Naive thymus-derived CD4-positive, alpha-beta T cell (primary cell): ENCODE measurements at regions not wholly inside any gene's neighbourhood (a gene's known extent, or its start where the extent isn't known, plus 50 kb on each side); places are given as distances from the start of the nearest gene placed in this dataset.

Experiments
- ATAC-seq: fragments of 150-1000 bp; cut with Tn5 transposase; 2 replicates; pipeline ENCODE4 v1.10.0; 2021; ENCODE audit warnings: mild to moderate bottlenecking, moderate library complexity
- CTCF ChIA-PET: fragments of 350-600 bp; sonication (Branson Sonifier 250); formaldehyde crosslinking; loops from one replicate; lab custom pipeline; 2021; ENCODE audit warnings: antibody characterized with exemption; lab: Charles Lee
- POLR2A ChIA-PET: fragments of 350-600 bp; sonication (Branson Sonifier 250); formaldehyde crosslinking; loops from one replicate; lab custom pipeline; 2021; ENCODE audit warnings: antibody characterized with exemption, inconsistent platforms; lab: Charles Lee
- DNase-seq, 9 donors: peaks; one replicate each; pipeline versions ENCODE4 v3.0.0 to v3.0.0-alpha.2; 2020 to 2022; ENCODE audit warnings: mixed read lengths in 1 of 9
- H3K27ac ChIP-seq: one replicate; pipeline ENCODE4 v1.7.0; 2013; ENCODE audit warnings: mild to moderate bottlenecking, low read depth, low read length, moderate library complexity
- H3K27me3 ChIP-seq, 2 donors: one replicate each; pipeline ENCODE4 v1.7.0; 2013; ENCODE audit warnings: low read length in 2 of 2, mild to moderate bottlenecking in 2 of 2, moderate library complexity in 2 of 2; ENCODE audit not compliant: control insufficient read depth in 2 of 2, insufficient read depth in 2 of 2
- H3K36me3 ChIP-seq, 3 experiments: 1 replicate in 2 of 3; 2 replicates in 1 of 3; pipeline ENCODE4 v1.7.0; 2013; ENCODE audit warnings: low read length in 3 of 3, mild to moderate bottlenecking in 3 of 3, moderate library complexity in 1 of 3; ENCODE audit not compliant: insufficient read depth in 3 of 3, control insufficient read depth in 2 of 3
- H3K4me1 ChIP-seq, 2 donors: one replicate each; pipeline ENCODE4 v1.7.0; 2013; ENCODE audit warnings: low read length in 2 of 2, mild to moderate bottlenecking in 2 of 2, moderate library complexity in 1 of 2; ENCODE audit not compliant: control insufficient read depth in 2 of 2, insufficient read depth in 2 of 2
- H3K4me3 ChIP-seq: 2 replicates; pipeline ENCODE4 v1.7.0; 2013; ENCODE audit warnings: mild to moderate bottlenecking, low read length
- H3K9me3 ChIP-seq, 3 experiments: 1 replicate in 2 of 3; 2 replicates in 1 of 3; pipeline ENCODE4 v1.7.0; 2013; ENCODE audit warnings: low read length in 3 of 3; ENCODE audit not compliant: control insufficient read depth in 2 of 3
- H3K27ac Mint-ChIP-seq, 9 donors: one replicate each; pipeline ENCODE4 v1.8.0; 2020 to 2022; ENCODE audit warnings: mixed read lengths in 9 of 9, mild to moderate bottlenecking in 8 of 9, moderate library complexity in 5 of 9, inconsistent platforms in 2 of 9
- H3K27me3 Mint-ChIP-seq, 5 donors: one replicate each; pipeline ENCODE4 v1.8.0; 2021 to 2022; ENCODE audit warnings: mixed read lengths in 5 of 5, mild to moderate bottlenecking in 1 of 5
- H3K36me3 Mint-ChIP-seq, 5 donors: one replicate each; pipeline ENCODE4 v1.8.0; 2020 to 2022; ENCODE audit warnings: mixed read lengths in 5 of 5, mild to moderate bottlenecking in 3 of 5, inconsistent platforms in 1 of 5
- H3K4me1 Mint-ChIP-seq, 7 donors: one replicate each; pipeline ENCODE4 v1.8.0; 2020 to 2022; ENCODE audit warnings: mixed read lengths in 7 of 7, mild to moderate bottlenecking in 3 of 7, inconsistent platforms in 1 of 7
- H3K4me3 Mint-ChIP-seq, 10 donors: one replicate each; pipeline ENCODE4 v1.8.0; 2020 to 2022; ENCODE audit warnings: mild to moderate bottlenecking in 10 of 10, mixed read lengths in 10 of 10, moderate library complexity in 6 of 10, inconsistent platforms in 2 of 10
- H3K9me3 Mint-ChIP-seq, 11 donors: one replicate each; pipeline ENCODE4 v1.8.0; 2020 to 2022; ENCODE audit warnings: mixed read lengths in 11 of 11, mild to moderate bottlenecking in 4 of 11, inconsistent platforms in 1 of 11, moderate library complexity in 1 of 11
- intact Hi-C, 2 donors: fragments of 100-400 bp; cut with micrococcal nuclease; formaldehyde crosslinking; loops; one replicate each; pipeline ENCODE4 v1.15.1; 2023

- Histone ChIP-seq H3K4me1 (no peaks in the 10 kb centered on the region), H3K27ac (no peak overlapping the region), H3K4me3 (no peak overlapping the region), H3K9me3 (no peaks in the 10 kb centered on the region), H3K27me3 (no peaks in the 10 kb centered on the region), H3K36me3 (no peaks in the 10 kb centered on the region)
- intact Hi-C loops = no loop called here
- Mint-ChIP-seq H3K27me3 (peaks cover 0 to 5% (median 0%) of the 10 kb centered on the region in 5 donors), H3K4me1 (no peaks in the 10 kb centered on the region), H3K4me3 (no peak overlapping the region), H3K9me3 (no peaks in the 10 kb centered on the region), H3K36me3 (no peaks in the 10 kb centered on the region), H3K27ac (no peak overlapping the region)
- ChIA-PET CTCF (no interaction called here), POLR2A (interaction anchor here (0.6 kb wide), 1 partner anchor 47 kb away, joined by 3 read pairs; no protein-coding TSS in a partner anchor)
- DNase-seq = no peak
- no peak for ATAC-seq
Observed at GRCh38 chr5:18807256-18808149, 1173.2 kb downstream of the TAF11L14 start.

DNA sequence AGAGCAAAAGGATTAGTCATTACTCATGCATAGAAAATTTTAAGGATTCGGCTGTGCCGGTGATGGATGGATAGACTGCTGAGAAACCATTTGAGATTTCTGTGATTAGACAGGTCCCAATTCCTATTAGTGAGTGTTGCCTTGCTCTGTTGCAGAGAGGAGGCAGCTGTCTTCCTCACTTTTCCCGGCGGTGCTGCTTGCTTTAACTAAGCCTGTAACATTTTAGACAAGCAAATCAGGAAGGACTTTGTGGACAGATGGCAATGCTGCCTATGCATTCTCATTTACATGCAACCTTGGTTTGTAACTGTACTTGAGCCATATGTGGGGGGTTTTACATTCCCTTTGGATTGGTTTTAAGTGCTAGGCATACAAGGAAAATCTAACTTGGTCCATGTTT, 1176.3 kb downstream of the CDH18 start:
- POLR2A ChIA-PET = interaction anchor here (0.7 kb wide), 1 partner anchor 10 kb away, joined by 3 read pairs; no protein-coding TSS in a partner anchor
- H3K4me1 Mint-ChIP-seq = no peaks in the 10 kb centered on the region
- H3K4me3 ChIP-seq = no peak overlapping the region
- H3K27ac Mint-ChIP-seq = no peak overlapping the region
- DNase-seq (no peak), ATAC-seq (no peak)
- no peaks in the 10 kb centered on the region for H3K9me3 ChIP-seq
- peaks cover 0 to 5% (median 0%) of the 10 kb centered on the region in 5 donors for H3K27me3 Mint-ChIP-seq
- no peaks in the 10 kb centered on the region for H3K36me3 ChIP-seq
- H3K27me3 ChIP-seq = no peaks in the 10 kb centered on the region
- intact Hi-C loops = no loop called here
- H3K9me3 Mint-ChIP-seq = peaks cover 0 to 4% (median 0%) of the 10 kb centered on the region in 11 donors
- H3K4me3 Mint-ChIP-seq = no peak overlapping the region
- H3K4me1 ChIP-seq = no peaks in the 10 kb centered on the region
- H3K36me3 Mint-ChIP-seq = no peaks in the 10 kb centered on the region
- no peak overlapping the region for H3K27ac ChIP-seq
- CTCF ChIA-PET = no interaction called here

DNA sequence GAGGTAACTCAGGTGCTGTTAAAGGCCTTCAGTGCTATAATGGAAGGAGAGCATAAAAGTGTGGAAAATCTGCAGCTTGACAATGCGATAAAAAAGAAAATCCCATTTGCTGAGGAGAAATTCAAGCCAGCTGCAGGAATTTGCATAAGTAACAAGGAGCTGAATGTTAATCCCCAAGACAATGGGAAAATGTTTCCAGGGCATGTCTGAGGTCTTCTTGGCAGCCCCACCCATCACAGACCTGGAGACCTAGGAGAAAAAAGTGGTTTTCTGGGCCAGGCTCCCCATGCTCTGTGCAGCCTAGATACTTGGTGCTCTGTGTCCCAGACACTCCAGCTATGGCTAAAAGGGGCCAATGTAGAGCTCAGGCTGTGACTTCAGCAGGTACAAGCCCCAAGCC, 1159.6 kb downstream of the CDH18 start:
- no peaks in the 10 kb centered on the region for H3K4me1 Mint-ChIP-seq
- Histone ChIP-seq H3K4me1 (no peaks in the 10 kb centered on the region), H3K27ac (no peak overlapping the region), H3K4me3 (no peak overlapping the region), H3K9me3 (no peaks in the 10 kb centered on the region), H3K27me3 (no peaks in the 10 kb centered on the region), H3K36me3 (no peaks in the 10 kb centered on the region)
- CTCF ChIA-PET = no interaction called here
- no peak overlapping the region for H3K4me3 Mint-ChIP-seq
- H3K27ac Mint-ChIP-seq = no peak overlapping the region
- H3K36me3 Mint-ChIP-seq = no peaks in the 10 kb centered on the region
- ATAC-seq (no peak), DNase-seq (no peak)
- intact Hi-C loops = no loop called here
- POLR2A ChIA-PET = no interaction called here
- peaks cover 0 to 4% (median 0%) of the 10 kb centered on the region in 11 donors for H3K9me3 Mint-ChIP-seq
- no peaks in the 10 kb centered on the region for H3K27me3 Mint-ChIP-seq

DNA sequence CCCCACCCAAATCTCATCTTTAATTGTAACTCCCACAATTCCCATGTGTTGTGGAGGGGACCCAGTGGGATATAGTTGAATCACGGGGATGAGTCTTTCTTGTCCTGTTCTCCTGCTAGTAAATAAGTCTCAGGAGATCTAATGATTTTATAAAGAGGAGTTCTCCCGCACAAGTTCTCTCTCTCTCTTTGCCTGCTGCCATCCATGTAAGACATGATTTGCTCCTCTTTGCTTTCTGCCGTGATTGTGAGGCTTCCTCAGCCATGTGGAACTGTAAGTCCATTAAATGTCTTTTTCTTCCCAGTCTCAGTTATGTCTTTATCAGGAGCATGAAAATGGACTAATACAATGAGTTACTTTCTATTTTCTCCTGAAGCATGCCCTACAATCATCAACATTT, 1158.5 kb downstream of the CDH18 start:
- H3K27ac Mint-ChIP-seq = no peak overlapping the region
- H3K27ac ChIP-seq = no peak overlapping the region
- no peaks in the 10 kb centered on the region for H3K27me3 Mint-ChIP-seq
- DNase-seq (no peak), ATAC-seq (no peak)
- no peaks in the 10 kb centered on the region for H3K4me1 Mint-ChIP-seq
- H3K9me3 ChIP-seq = no peaks in the 10 kb centered on the region
- ChIA-PET POLR2A (no interaction called here), CTCF (no interaction called here)
- no peaks in the 10 kb centered on the region for H3K36me3 ChIP-seq
- H3K9me3 Mint-ChIP-seq = peaks cover 0 to 4% (median 0%) of the 10 kb centered on the region in 11 donors
- H3K4me3 Mint-ChIP-seq = no peak overlapping the region
- no peak overlapping the region for H3K4me3 ChIP-seq
- no peaks in the 10 kb centered on the region for H3K4me1 ChIP-seq
- H3K36me3 Mint-ChIP-seq = no peaks in the 10 kb centered on the region
- intact Hi-C loops = no loop called here
- H3K27me3 ChIP-seq = no peaks in the 10 kb centered on the region

DNA sequence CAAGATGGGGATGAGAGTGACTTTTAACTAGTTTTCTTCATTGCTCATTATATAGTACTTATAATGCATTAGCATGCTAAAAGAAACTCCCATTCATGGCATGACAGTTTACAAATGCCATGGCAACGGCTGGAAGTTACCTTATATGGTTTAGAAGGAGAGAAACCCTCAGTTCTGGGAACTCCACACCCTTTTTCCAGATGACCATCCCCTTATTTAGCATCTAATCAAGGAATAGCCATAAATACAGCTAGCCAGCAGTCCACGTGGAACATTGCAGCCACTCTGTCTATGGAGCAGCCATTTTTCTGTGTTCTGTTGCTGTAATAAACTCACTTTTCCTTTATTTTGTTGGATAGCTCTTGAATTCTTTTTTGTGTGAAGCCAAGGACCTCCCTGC, 1137.8 kb downstream of the CDH18 start:
- Mint-ChIP-seq H3K4me1 (no peaks in the 10 kb centered on the region), H3K27ac (no peak overlapping the region), H3K4me3 (no peak overlapping the region), H3K36me3 (no peaks in the 10 kb centered on the region), H3K9me3 (peaks cover 0 to 12% (median 3%) of the 10 kb centered on the region in 11 donors), H3K27me3 (no peaks in the 10 kb centered on the region)
- Histone ChIP-seq H3K27ac (no peak overlapping the region), H3K4me3 (no peak overlapping the region), H3K36me3 (no peaks in the 10 kb centered on the region), H3K27me3 (no peaks in the 10 kb centered on the region), H3K4me1 (no peaks in the 10 kb centered on the region), H3K9me3 (no peaks in the 10 kb centered on the region)
- POLR2A ChIA-PET = no interaction called here
- ATAC-seq (no peak), DNase-seq (no peak)
- CTCF ChIA-PET = no interaction called here
- intact Hi-C loops = no loop called here

DNA sequence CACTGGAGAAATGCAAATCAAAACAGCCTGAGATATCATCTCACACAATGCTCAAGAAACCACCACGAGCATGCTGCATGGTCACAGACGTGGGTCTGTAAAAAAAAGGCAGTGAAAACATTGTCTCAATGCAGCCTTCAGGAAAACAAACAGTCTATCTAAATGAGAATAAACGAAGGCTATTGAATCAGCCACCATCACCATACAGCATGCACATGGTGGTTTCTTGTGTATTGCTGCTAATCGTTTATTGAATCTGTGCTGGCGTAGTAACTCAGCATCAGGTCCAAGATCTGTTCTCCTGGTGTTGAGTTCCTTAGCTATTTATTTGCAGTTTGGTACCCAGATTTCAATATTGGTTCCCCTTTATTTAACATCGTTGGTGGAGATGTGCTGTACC, 1115.0 kb downstream of the CDH18 start:
- Mint-ChIP-seq H3K9me3 (peaks cover 0 to 4% (median 0%) of the 10 kb centered on the region in 11 donors), H3K36me3 (no peaks in the 10 kb centered on the region), H3K4me1 (no peaks in the 10 kb centered on the region), H3K27ac (no peak overlapping the region), H3K27me3 (peaks cover 0 to 2% (median 0%) of the 10 kb centered on the region in 5 donors), H3K4me3 (no peak overlapping the region)
- Histone ChIP-seq H3K4me3 (no peak overlapping the region), H3K27me3 (no peaks in the 10 kb centered on the region), H3K4me1 (no peaks in the 10 kb centered on the region), H3K36me3 (no peaks in the 10 kb centered on the region), H3K27ac (no peak overlapping the region), H3K9me3 (no peaks in the 10 kb centered on the region)
- ChIA-PET POLR2A (no interaction called here), CTCF (no interaction called here)
- intact Hi-C loops = no loop called here
- DNase-seq (no peak), ATAC-seq (no peak)

GRCh38 chr5:18876565-18876964, 1111.4 kb downstream of the CDH18 start:
- no peak for ATAC-seq
- ChIA-PET POLR2A (no interaction called here), CTCF (no interaction called here)
- Mint-ChIP-seq H3K4me3 (no peak overlapping the region), H3K4me1 (no peaks in the 10 kb centered on the region), H3K9me3 (peaks cover 0 to 11% (median 0%) of the 10 kb centered on the region in 11 donors), H3K27me3 (no peaks in the 10 kb centered on the region), H3K36me3 (no peaks in the 10 kb centered on the region), H3K27ac (no peak overlapping the region)
- Histone ChIP-seq H3K27me3 (no peaks in the 10 kb centered on the region), H3K36me3 (no peaks in the 10 kb centered on the region), H3K4me1 (no peaks in the 10 kb centered on the region), H3K4me3 (no peak overlapping the region), H3K27ac (no peak overlapping the region), H3K9me3 (no peaks in the 10 kb centered on the region)
- DNase-seq = no peak
- intact Hi-C loops = no loop called here
